Loucy (cell line): ENCODE measurements at regions not wholly inside any gene's neighbourhood (a gene's known extent, or its start where the extent isn't known, plus 50 kb on each side); places are given as distances from the start of the nearest gene placed in this dataset.

Experiments used
- CTCF ChIP-seq: fragments of 200-600 bp; sonication (generic); conservative IDR thresholded peaks from 2 replicates; pipeline ENCODE4 v1.5.1; 2014; ENCODE audit warnings: mild to moderate bottlenecking, antibody characterized with exemption, low read length
- EZH2phosphoT487 ChIP-seq: fragments of 200-600 bp; IDR thresholded peaks from 2 replicates; pipeline ENCODE4 v1.6.1; 2018; ENCODE audit warnings: antibody characterized with exemption, mild to moderate bottlenecking, moderate library complexity, borderline replicate concordance

- TF ChIP-seq CTCF (no peak), EZH2phosphoT487 (no peak)
Measured at GRCh38 chr13:76245920-76246319, 609.8 kb downstream of the LMO7 start.
